Mesenchymal stem cell (in vitro differentiated cells and primary cell): ENCODE measurements at regions not wholly inside any gene's neighbourhood (a gene's known extent, or its start where the extent isn't known, plus 50 kb on each side); places are given as distances from the start of the nearest gene placed in this dataset.

Source experiments
- DNase-seq: peaks from one replicate; pipeline ENCODE4 v3.0.0-alpha.2; 2013
- H2AFZ ChIP-seq: one replicate; pipeline ENCODE4 v1.6.1; 2013; ENCODE audit warnings: low read depth, mild to moderate bottlenecking, control low read depth, inconsistent platforms, low read length, moderate library complexity
- H2AK5ac ChIP-seq: 2 replicates; pipeline ENCODE4 v1.6.1; 2013; ENCODE audit warnings: low read length, moderate library complexity, mild to moderate bottlenecking, inconsistent platforms; ENCODE audit not compliant: severe bottlenecking
- H2BK120ac ChIP-seq: one replicate; pipeline ENCODE4 v1.6.1; 2013; ENCODE audit warnings: low read depth, mild to moderate bottlenecking, inconsistent platforms, low read length, moderate library complexity
- H2BK12ac ChIP-seq, 2 experiments: one replicate each; pipeline ENCODE4 v1.6.1; 2013; ENCODE audit warnings: inconsistent platforms in 2 of 2, low read length in 2 of 2, mild to moderate bottlenecking in 2 of 2, moderate library complexity in 2 of 2, control low read depth in 1 of 2
- H2BK15ac ChIP-seq: one replicate; pipeline ENCODE4 v1.6.1; 2013; ENCODE audit warnings: mild to moderate bottlenecking, low read depth, inconsistent platforms; ENCODE audit not compliant: poor library complexity, severe bottlenecking
- H2BK5ac ChIP-seq: 2 replicates; pipeline ENCODE4 v1.6.1; 2013; ENCODE audit warnings: low read depth, mild to moderate bottlenecking, low read length, control low read depth, inconsistent platforms; ENCODE audit not compliant: poor library complexity, severe bottlenecking
- H3K14ac ChIP-seq, 2 experiments: one replicate each; pipeline ENCODE4 v1.6.1; 2013; ENCODE audit warnings: inconsistent platforms in 2 of 2, low read length in 2 of 2, control low read depth in 1 of 2, mild to moderate bottlenecking in 1 of 2, moderate library complexity in 1 of 2
- H3K18ac ChIP-seq, 2 experiments: one replicate each; pipeline ENCODE4 v1.6.1; 2013; ENCODE audit warnings: inconsistent platforms in 2 of 2, low read length in 2 of 2, control low read depth in 1 of 2, low read depth in 1 of 2, mild to moderate bottlenecking in 1 of 2
- H3K23ac ChIP-seq, 2 experiments: one replicate each; pipeline ENCODE4 v1.6.1; 2013; ENCODE audit warnings: inconsistent platforms in 2 of 2, low read length in 2 of 2, mild to moderate bottlenecking in 2 of 2, moderate library complexity in 2 of 2, control low read depth in 1 of 2
- H3K27ac ChIP-seq: 2 replicates; pipeline ENCODE4 v1.5.1; 2013; ENCODE audit warnings: mild to moderate bottlenecking, moderate library complexity, low read length, control low read depth, inconsistent platforms; ENCODE audit not compliant: poor library complexity, severe bottlenecking
- H3K27me3 ChIP-seq, 2 experiments: 2 replicates each; pipeline versions ENCODE4 v1.6.1 to v1.7.0; 2013; ENCODE audit warnings: low read length in 2 of 2, mild to moderate bottlenecking in 2 of 2, moderate library complexity in 2 of 2, control low read depth in 1 of 2, inconsistent platforms in 1 of 2; ENCODE audit not compliant: control insufficient read depth in 1 of 2, insufficient read depth in 1 of 2
- H3K36me3 ChIP-seq, 2 experiments: 2 replicates each; pipeline versions ENCODE4 v1.6.1 to v1.7.0; 2013; ENCODE audit warnings: low read length in 2 of 2, control low read depth in 1 of 2, inconsistent platforms in 1 of 2, low read depth in 1 of 2, mild to moderate bottlenecking in 1 of 2; ENCODE audit not compliant: insufficient read depth in 2 of 2, control insufficient read depth in 1 of 2
- H3K4ac ChIP-seq, 2 experiments: one replicate each; pipeline ENCODE4 v1.6.1; 2013; ENCODE audit warnings: inconsistent platforms in 2 of 2, low read length in 2 of 2, mild to moderate bottlenecking in 2 of 2, moderate library complexity in 2 of 2, control low read depth in 1 of 2, low read depth in 1 of 2
- H3K4me1 ChIP-seq: 2 replicates; pipeline ENCODE4 v1.6.1; 2013; ENCODE audit warnings: low read depth, low read length, control low read depth; ENCODE audit not compliant: control insufficient read depth, insufficient read depth
- H3K4me2 ChIP-seq: 2 replicates; pipeline ENCODE4 v1.6.1; 2013; ENCODE audit warnings: low read length, mild to moderate bottlenecking, inconsistent platforms; ENCODE audit not compliant: poor library complexity, severe bottlenecking
- H3K4me3 ChIP-seq, 2 experiments: 2 replicates each; pipeline versions ENCODE4 v1.5.1 to v1.7.0; 2013; ENCODE audit warnings: low read length in 2 of 2, mild to moderate bottlenecking in 2 of 2, control low read depth in 1 of 2, low read depth in 1 of 2; ENCODE audit not compliant: insufficient read depth in 1 of 2
- H3K79me1 ChIP-seq: replicated peaks from 2 replicates; pipeline ENCODE4 v1.6.1; 2013; ENCODE audit warnings: mild to moderate bottlenecking, control low read depth, low read length, inconsistent platforms; ENCODE audit not compliant: poor library complexity, severe bottlenecking
- H3K9ac ChIP-seq: 2 replicates; pipeline ENCODE4 v1.7.0; 2013; ENCODE audit warnings: mild to moderate bottlenecking, low read length, moderate library complexity
- H3K9me3 ChIP-seq: 2 replicates; pipeline ENCODE4 v1.7.0; 2013; ENCODE audit warnings: mild to moderate bottlenecking, low read length; ENCODE audit not compliant: control insufficient read depth
- H4K8ac ChIP-seq: one replicate; pipeline ENCODE4 v1.6.1; 2013; ENCODE audit warnings: inconsistent platforms, mild to moderate bottlenecking, low read length, moderate library complexity
- H4K91ac ChIP-seq: one replicate; pipeline ENCODE4 v1.6.1; 2013; ENCODE audit warnings: mild to moderate bottlenecking, low read length, inconsistent platforms
- WGBS: methylation state at CpG from one replicate; pipeline ENCODE4 v1.1.7; 2013; ENCODE audit warnings: mixed read lengths; 5-methylcytosine and 5-hydroxymethylcytosine counted together

- Histone ChIP-seq H3K9me3 (no peaks in the 10 kb centered on the region), H3K4me1 (no peaks in the 10 kb centered on the region), H3K18ac (no peak overlapping the region), H3K14ac (no peak overlapping the region), H4K8ac (no peak overlapping the region), H3K4ac (no peak overlapping the region), H2BK15ac (no peak overlapping the region), H4K91ac (no peak overlapping the region), H3K4me3 (no peak overlapping the region), H2AK5ac (no peak overlapping the region), H3K9ac (no peak overlapping the region), H2BK120ac (no peak overlapping the region), H3K79me1 (no peaks in the 10 kb centered on the region), H3K27ac (no peak overlapping the region), H2BK5ac (no peak overlapping the region), H2AFZ (no peak overlapping the region), H3K27me3 (no peaks in the 10 kb centered on the region), H3K4me2 (no peak overlapping the region), H2BK12ac (no peak overlapping the region), H3K23ac (no peak overlapping the region), H3K36me3 (no peaks in the 10 kb centered on the region)
- 78% methylated on average over 6 of the region's 6 CpGs for WGBS
- no peak for DNase-seq
These were observed 57.5 kb upstream of the USPL1 start for GRCh38 chr13:30560212-30560611.

DNA sequence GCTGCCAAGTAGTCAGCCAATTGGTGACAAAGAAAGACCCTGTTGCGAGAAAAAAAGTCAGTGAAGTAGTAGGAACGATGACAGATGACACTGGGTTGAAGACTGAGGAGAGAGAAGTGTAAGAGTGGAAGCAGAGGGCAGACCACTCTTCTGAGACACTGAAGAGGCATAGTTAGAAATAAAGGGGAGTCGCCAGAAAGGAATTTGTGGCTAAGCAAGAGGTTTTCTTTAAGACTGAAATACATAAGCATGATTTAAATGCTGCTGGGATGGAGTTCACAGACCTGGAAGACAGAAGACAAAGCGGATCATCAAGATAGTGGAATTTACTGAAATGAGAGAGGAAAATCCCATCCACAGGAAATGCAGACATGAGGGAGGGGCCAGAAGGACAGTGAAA lies 56.2 kb upstream of the USPL1 start:
- Histone ChIP-seq H2BK12ac (no peak overlapping the region), H3K4me3 (no peak overlapping the region), H3K79me1 (no peaks in the 10 kb centered on the region), H2BK120ac (no peak overlapping the region), H3K4ac (no peak overlapping the region), H2AK5ac (no peak overlapping the region), H4K91ac (no peak overlapping the region), H2BK15ac (no peak overlapping the region), H2AFZ (no peak overlapping the region), H3K4me1 (peaks cover 2% of the 10 kb centered on the region), H3K9me3 (no peaks in the 10 kb centered on the region), H3K18ac (no peak overlapping the region), H3K9ac (no peak overlapping the region), H3K27me3 (no peaks in the 10 kb centered on the region), H3K14ac (no peak overlapping the region), H3K4me2 (no peak overlapping the region), H2BK5ac (no peak overlapping the region), H3K27ac (no peak overlapping the region), H3K23ac (no peak overlapping the region), H4K8ac (no peak overlapping the region), H3K36me3 (no peaks in the 10 kb centered on the region)
- 62% methylated on average over 4 of the region's 4 CpGs for WGBS
- peak; percentile 22 for DNase-seq

DNA sequence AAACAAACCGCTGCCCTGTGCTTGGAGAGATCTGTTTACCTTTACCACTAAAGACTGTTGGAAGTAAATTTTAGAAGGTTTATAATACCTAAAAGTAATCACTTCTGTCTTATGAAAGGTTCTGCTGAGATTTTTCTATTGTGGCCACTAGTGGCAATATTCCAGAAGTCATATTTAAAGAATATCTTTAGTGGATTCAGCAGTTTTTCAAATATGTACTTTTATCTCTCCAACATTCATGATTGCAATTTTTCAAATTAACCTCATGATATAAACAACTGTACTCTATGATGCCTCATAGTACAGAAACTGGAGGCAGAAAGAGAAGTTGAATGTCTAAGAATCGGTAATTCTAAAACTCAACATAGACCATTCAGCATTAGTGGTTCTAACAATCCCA lies 53.2 kb upstream of the USPL1 start:
- no peak overlapping the region for H3K4ac ChIP-seq
- H3K36me3 ChIP-seq: no peaks in the 10 kb centered on the region
- H3K9me3 ChIP-seq: no peaks in the 10 kb centered on the region

DNA sequence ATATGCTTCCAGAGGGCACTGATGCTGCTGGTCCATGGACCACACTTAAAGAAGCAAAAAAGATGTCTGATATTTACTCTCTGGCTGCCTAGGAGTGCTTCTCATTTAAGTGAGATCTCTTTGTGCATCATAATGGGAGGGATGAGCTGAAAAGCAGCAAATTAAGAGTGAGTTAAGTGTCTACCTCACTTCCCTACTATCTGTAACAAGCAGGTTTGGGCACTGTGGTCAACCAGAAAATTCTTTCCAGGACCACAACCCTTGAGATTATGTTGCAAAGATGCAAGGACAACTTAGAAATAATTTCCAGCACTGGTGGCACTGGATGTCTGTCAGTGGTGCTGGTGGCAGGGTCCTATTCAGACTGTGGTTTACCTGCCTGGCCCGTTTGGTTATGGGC lies 52.1 kb upstream of the USPL1 start:
- no peak overlapping the region for H4K8ac ChIP-seq
- peaks cover 2% of the 10 kb centered on the region for H3K4me1 ChIP-seq
- H3K36me3 ChIP-seq: no peaks in the 10 kb centered on the region
- H2AFZ ChIP-seq: no peak overlapping the region
- H3K27ac ChIP-seq: no peak overlapping the region
- no peaks in the 10 kb centered on the region for H3K9me3 ChIP-seq
- peak overlapping the region in 1 of 2 experiments; percentile 31 for H2BK12ac ChIP-seq
- no peak overlapping the region for H3K4ac ChIP-seq
- peak; percentile 3 for DNase-seq
- no peak overlapping the region for H3K4me3 ChIP-seq
- peak overlapping the region in 1 of 2 experiments; percentile 50 for H3K14ac ChIP-seq
- peak overlapping the region in 1 of 2 experiments; percentile 19 for H3K18ac ChIP-seq
- peaks cover 2% of the 10 kb centered on the region for H3K79me1 ChIP-seq
- H3K27me3 ChIP-seq: no peaks in the 10 kb centered on the region
- WGBS: 80% methylated on average over 1 of the region's 1 CpG
- no peak overlapping the region for H2BK120ac ChIP-seq
- no peak overlapping the region for H4K91ac ChIP-seq
- no peak overlapping the region for H2AK5ac ChIP-seq
- no peak overlapping the region for H2BK15ac ChIP-seq
- no peak overlapping the region for H2BK5ac ChIP-seq
- no peak overlapping the region for H3K23ac ChIP-seq
- H3K9ac ChIP-seq: no peak overlapping the region
- no peak overlapping the region for H3K4me2 ChIP-seq

More for the DNA sequence above, 53.2 kb upstream of the USPL1 start:
- Histone ChIP-seq H3K4me2 (no peak overlapping the region), H2BK5ac (no peak overlapping the region), H2AFZ (no peak overlapping the region), H2AK5ac (no peak overlapping the region), H4K8ac (no peak overlapping the region), H3K14ac (no peak overlapping the region), H3K4me3 (no peak overlapping the region), H2BK15ac (no peak overlapping the region), H3K79me1 (peaks cover 2% of the 10 kb centered on the region), H3K9ac (no peak overlapping the region), H3K4me1 (peaks cover 2% of the 10 kb centered on the region), H3K23ac (no peak overlapping the region), H2BK12ac (no peak overlapping the region), H3K27ac (no peak overlapping the region), H3K27me3 (no peaks in the 10 kb centered on the region), H4K91ac (no peak overlapping the region), H2BK120ac (no peak overlapping the region), H3K18ac (no peak overlapping the region)
- no CpG with 5 or more reads among the region's 2 CpGs for WGBS
- DNase-seq: no peak
